GM18519 (cell line): ENCODE measurements at regions not wholly inside any gene's neighbourhood (a gene's known extent, or its start where the extent isn't known, plus 50 kb on each side); places are given as distances from the start of the nearest gene placed in this dataset.

ENCODE experiments used
- ATAC-seq: cut with Tn5 transposase; IDR thresholded peaks from one replicate; pipeline ENCODE4 v1.9.1; 2021; ENCODE audit warnings: mild to moderate bottlenecking, moderate library complexity; ENCODE audit not compliant: unreplicated experiment, low FRiP score

- ATAC-seq, result no peak
Observed at GRCh38 chr17:413706-414380, 61.2 kb upstream of the RPH3AL start.

GRCh38 chr17:413016-413350 lies 60.4 kb upstream of the RPH3AL start:
- no peak for ATAC-seq

GRCh38 chr17:412211-413015 lies 59.8 kb upstream of the RPH3AL start:
- ATAC-seq, result no peak

GRCh38 chr17:411421-412120 lies 59.0 kb upstream of the RPH3AL start:
- no peak for ATAC-seq

- ATAC-seq, result no peak
Observed at GRCh38 chr17:410543-411401, 58.2 kb upstream of the RPH3AL start.

- peak; percentile 83 for ATAC-seq
Observed at GRCh38 chr17:409848-410542, 57.4 kb upstream of the RPH3AL start.

- ATAC-seq, result no peak
Observed at GRCh38 chr17:409308-409847, 56.8 kb upstream of the RPH3AL start.

- ATAC-seq, result no peak
Observed at GRCh38 chr17:404703-405102, 52.1 kb upstream of the RPH3AL start.
